HG03159 (cell line): ENCODE measurements at regions not wholly inside any gene's neighbourhood (a gene's known extent, or its start where the extent isn't known, plus 50 kb on each side); places are given as distances from the start of the nearest gene placed in this dataset.

Experiments
- ATAC-seq: cut with Tn5 transposase; IDR thresholded peaks from one replicate; pipeline ENCODE4 v1.9.1; 2021; ENCODE audit warnings: mild to moderate bottlenecking, moderate library complexity; ENCODE audit not compliant: unreplicated experiment

- ATAC-seq, result no peak
Observed at GRCh38 chr10:7028809-7029166, 382.0 kb downstream of the SFMBT2 start.

GRCh38 chr10:7027913-7028808 is 382.7 kb downstream of the SFMBT2 start:
- no peak for ATAC-seq

- no peak for ATAC-seq
Observed at GRCh38 chr10:7027237-7027912, 383.5 kb downstream of the SFMBT2 start.

- no peak for ATAC-seq
Observed at GRCh38 chr10:7026818-7027217, 384.0 kb downstream of the SFMBT2 start.

DNA sequence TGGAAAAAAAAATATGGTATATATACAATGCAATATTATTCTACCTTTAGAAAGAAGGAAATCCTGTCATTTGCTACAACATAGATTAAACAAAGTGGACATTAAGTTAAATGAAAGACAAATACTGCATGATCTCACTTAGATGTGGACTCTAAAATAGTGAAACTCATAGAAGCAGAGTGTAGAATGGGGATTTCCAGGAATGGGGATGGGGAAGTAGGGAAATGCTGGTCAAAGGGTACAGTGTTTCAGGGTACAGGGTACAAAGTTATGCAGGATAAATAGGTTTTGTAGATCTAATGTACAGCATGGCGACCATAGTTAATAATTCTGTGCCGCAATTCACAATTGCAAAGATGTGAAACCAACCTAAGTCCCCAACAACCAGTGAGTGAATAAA is 385.5 kb downstream of the SFMBT2 start:
- ATAC-seq, result no peak

GRCh38 chr10:7015457-7015856 is 395.4 kb downstream of the SFMBT2 start:
- ATAC-seq, result no peak

- ATAC-seq, result no peak
Observed at GRCh38 chr10:7014721-7015120, 396.1 kb downstream of the SFMBT2 start.

- no peak for ATAC-seq
Observed at GRCh38 chr10:7011994-7012393, 398.8 kb downstream of the SFMBT2 start.

DNA sequence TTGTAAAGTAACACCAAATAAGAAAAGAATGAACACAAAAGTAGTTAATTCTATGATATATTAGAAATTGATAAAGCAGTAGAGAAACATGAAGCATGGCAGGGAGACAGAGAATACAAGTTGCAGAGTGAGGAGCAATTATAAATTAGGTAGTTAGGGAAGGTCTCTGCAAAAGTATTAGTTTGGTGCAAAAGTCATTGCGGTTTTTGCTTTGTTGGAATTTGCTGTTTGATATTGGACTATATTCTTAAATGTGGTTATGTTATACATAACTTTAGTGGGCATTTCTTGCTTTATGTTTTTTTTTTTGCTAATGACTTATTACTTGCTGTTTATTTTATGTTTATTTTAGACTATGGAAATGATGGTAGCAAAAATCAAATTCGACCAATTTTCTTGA is 402.2 kb downstream of the SFMBT2 start:
- ATAC-seq, result no peak

- no peak for ATAC-seq
Observed at GRCh38 chr10:7007600-7008190, 403.1 kb downstream of the SFMBT2 start.

DNA sequence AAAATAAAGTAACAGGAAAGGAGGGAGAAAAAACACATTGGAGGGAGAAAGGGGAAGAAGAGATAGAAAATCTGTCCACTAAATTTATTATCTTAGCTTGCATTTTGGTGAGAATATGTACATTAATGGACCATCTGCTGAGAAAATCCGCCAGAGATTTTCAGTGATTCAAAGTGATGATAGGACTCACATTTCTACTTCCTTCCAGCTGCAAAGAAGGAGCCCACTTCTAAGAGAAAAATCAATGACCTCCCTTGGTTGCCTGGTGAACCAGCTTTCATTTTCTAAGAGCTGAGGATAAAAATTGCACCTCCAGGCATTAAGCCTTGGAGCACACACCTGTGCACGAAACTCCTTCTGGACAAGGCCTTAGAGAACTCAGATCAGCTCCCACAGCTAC is 404.3 kb downstream of the SFMBT2 start:
- ATAC-seq, result no peak

GRCh38 chr10:7003831-7004395 is 406.9 kb downstream of the SFMBT2 start:
- ATAC-seq, result no peak

DNA sequence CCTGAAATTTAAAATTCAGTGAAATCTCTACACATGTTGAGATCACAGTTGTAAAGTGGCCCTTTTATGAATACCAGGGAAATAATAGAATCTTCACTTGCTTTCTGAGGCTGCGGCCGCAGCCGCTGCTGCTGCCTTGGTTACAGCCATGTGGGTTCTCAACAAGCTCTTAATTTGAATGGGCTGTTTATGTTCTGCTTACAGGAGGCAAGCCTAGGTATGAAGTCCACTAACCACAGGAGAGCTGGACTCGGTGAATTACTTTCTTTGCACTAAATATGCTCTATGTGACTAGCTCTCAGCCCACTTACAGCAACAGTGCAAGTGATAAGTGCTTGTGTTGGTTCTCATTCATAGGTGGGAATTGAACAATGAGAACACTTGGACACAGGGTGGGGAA is 410.8 kb downstream of the SFMBT2 start:
- ATAC-seq, result no peak

- no peak for ATAC-seq
Observed at GRCh38 chr10:6999232-6999925, 411.5 kb downstream of the SFMBT2 start.

DNA sequence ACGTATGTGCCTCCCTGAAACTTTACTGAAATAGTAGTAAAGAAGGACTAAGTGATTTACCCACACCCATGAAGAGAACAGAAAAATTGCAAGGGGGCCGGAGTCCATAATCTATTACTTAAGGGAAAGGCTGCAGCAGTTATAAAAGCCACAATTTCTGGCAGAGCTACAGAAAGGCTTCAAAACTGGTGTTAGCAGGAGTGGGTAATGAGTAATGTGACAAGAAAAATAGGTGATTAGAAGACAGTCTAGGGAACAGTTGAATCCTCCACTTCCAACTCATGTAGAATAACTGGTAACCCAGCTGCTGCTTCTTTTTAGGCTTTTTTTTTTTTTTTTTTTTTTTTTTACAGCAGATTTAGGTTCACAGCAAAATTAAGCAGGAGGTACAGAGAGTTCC is 413.3 kb downstream of the SFMBT2 start:
- ATAC-seq, result no peak

GRCh38 chr10:6996431-6996830 is 414.4 kb downstream of the SFMBT2 start:
- no peak for ATAC-seq

GRCh38 chr10:6995831-6996230 is 415.0 kb downstream of the SFMBT2 start:
- no peak for ATAC-seq

- ATAC-seq, result no peak
Observed at GRCh38 chr10:6995341-6995740, 415.3 kb upstream of the PRKCQ start.

DNA sequence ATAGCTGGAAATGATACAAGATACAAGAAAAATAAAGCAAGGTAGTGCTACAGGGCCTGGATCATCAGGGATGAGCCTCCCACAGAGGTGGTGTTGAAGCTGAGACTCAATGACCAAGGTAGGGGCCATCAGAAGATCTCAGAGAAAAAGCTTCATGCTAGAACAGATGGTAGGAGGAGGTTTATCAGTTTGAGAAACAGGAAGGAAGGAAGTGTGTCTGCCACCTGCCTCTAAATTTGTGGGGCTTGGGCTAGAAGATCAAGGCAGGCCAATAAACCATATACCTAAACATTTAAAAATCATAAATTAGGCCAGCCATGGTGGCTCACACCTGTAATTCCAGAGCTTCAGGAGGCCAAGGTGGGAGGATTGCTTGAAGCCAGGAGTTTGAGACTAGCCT is 410.8 kb upstream of the PRKCQ start:
- no peak for ATAC-seq

GRCh38 chr10:6988654-6989053 is 408.6 kb upstream of the PRKCQ start:
- no peak for ATAC-seq

- no peak for ATAC-seq
Observed at GRCh38 chr10:6987536-6987945, 407.5 kb upstream of the PRKCQ start.
